GM12864 (cell line): ENCODE measurements at regions not wholly inside any gene's neighbourhood (a gene's known extent, or its start where the extent isn't known, plus 50 kb on each side); places are given as distances from the start of the nearest gene placed in this dataset.

ENCODE experiments used
- DNase-seq: peaks from one replicate; pipeline ENCODE4 v3.0.0-alpha.2; 2011; ENCODE audit warnings: low read depth
- H3K4me3 ChIP-seq: 2 replicates; pipeline ENCODE4 v1.5.1; 2011; ENCODE audit warnings: mild to moderate bottlenecking, low read depth, low read length, control low read depth
- CTCF ChIP-seq: IDR thresholded peaks from 2 replicates; pipeline ENCODE4 v1.5.1; 2011; ENCODE audit warnings: low read depth, mild to moderate bottlenecking, moderate library complexity, low read length, control low read depth, inconsistent platforms; ENCODE audit errors: missing control alignments

GRCh38 chr20:41874658-41875057 lies 256.5 kb upstream of the CHD6 start:
- no peak for DNase-seq
- no peak for TF ChIP-seq CTCF
- no peak overlapping the region for H3K4me3 ChIP-seq

DNA sequence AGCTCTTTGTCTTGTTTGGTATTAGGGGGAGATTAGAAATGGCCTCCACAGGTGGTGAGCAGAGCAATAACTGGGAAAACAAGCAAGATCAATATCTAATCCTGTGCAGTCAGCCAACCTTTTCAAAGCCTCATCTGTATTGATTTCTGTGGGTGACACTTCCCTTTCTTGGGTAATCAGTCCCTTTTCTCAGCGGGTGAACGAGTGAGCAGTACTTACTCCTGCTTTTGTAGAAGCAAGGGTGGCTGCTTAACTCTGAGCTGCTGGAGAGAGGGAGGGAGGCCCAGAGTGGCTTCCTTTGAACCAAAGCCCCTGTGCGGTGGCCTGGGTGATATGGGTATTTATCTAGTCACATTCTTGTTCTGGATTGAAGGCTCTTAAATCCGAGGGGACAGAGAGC lies 254.8 kb upstream of the CHD6 start:
- no peak for TF ChIP-seq CTCF
- DNase-seq, result no peak
- H3K4me3 ChIP-seq, result no peak overlapping the region

DNA sequence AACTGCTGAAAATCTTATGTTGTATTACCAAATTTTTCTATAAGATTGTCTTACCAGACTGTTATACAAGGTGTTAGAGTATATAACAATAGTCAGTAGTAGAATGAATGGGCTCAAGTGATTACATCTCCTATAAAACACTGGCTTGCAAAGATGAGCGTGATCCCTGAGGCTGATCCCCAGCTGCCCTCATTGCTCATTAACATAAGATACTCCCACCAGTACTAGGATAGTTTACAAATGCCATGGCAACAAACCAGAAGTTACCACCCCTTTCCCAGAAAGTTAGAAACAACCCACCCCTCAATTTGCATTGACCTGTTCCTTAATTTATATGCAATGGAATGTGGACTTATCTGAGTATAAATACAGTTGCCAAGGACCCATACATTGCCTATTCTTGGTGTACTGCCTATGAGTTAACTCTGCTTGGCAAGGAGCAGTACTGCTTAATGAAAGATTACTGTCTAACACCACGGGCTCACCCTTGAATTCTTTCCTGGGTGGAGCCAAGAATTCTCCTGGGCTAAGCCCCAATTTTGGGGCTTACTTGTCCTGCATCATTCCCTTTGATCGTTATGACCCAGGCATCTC lies 252.8 kb upstream of the CHD6 start:
- H3K4me3 ChIP-seq, result no peak overlapping the region
- no peak for TF ChIP-seq CTCF
- no peak for DNase-seq

- no peak overlapping the region for H3K4me3 ChIP-seq
Measured at GRCh38 chr20:41869261-41869660, 251.1 kb upstream of the CHD6 start.

GRCh38 chr20:41865938-41866337 lies 247.8 kb upstream of the CHD6 start:
- DNase-seq, result no peak
- TF ChIP-seq CTCF, result no peak
- no peak overlapping the region for H3K4me3 ChIP-seq

More at GRCh38 chr20:41869261-41869660, 251.1 kb upstream of the CHD6 start:
- DNase-seq, result no peak
- no peak for TF ChIP-seq CTCF

DNA sequence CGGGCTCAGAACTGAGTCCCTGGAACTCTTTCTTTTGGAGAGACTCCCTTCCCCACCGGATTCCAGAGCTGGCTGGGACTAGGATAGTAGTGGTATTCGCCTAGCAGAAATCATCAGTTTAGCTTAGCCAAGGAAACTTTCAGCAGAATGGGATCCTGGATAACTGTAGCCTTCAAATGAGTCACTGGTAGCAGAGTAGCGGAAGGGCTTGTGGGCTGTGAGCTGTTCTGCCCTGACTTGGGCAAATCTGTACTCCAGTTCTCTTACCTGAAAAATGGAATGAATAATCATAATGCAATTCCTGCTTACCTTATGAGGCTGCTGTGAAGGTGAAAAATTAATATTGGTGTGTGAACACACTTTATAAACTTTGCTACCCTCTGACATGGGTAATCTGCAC lies 244.3 kb upstream of the CHD6 start:
- no peak for DNase-seq

More for the DNA sequence above, 244.3 kb upstream of the CHD6 start:
- no peak for TF ChIP-seq CTCF
- H3K4me3 ChIP-seq, result no peak overlapping the region
